ENCODE measurements at regions not wholly inside any gene's neighbourhood (a gene's known extent, or its start where the extent isn't known, plus 50 kb on each side); places are given as distances from the start of the nearest gene placed in this dataset.
A peak's percentile ranks its signal among the peaks of the same experiment; 100 is the strongest.

GRCh38 chr14:34014936-34015335, 64.1 kb upstream of the EGLN3 start:
- Mint-ChIP-seq H3K27me3 (peaks cover 9% of the 10 kb centered on the region), H3K4me1 (peaks cover 47% of the 10 kb centered on the region), H3K4me3 (peak overlapping the region; percentile 39), H3K9me3 (peaks cover 9% of the 10 kb centered on the region), H3K36me3 (ENCODE audit: low read depth) (peaks cover 20% of the 10 kb centered on the region), H3K27ac (no peak overlapping the region)
- intact Hi-C loops (cut with micrococcal nuclease): loop anchor here (5.0 to 10.0 kb wide), 3 partner anchors 42 to 180 kb away; no protein-coding TSS in a partner anchor
- DNase-seq: no peak

GRCh38 chr14:34013721-34014060, 62.8 kb upstream of the EGLN3 start:
- Mint-ChIP-seq H3K9me3 (peaks cover 10% of the 10 kb centered on the region), H3K4me1 (peaks cover 41% of the 10 kb centered on the region), H3K4me3 (peak overlapping the region; percentile 63), H3K27ac (peak overlapping the region; percentile 82), H3K27me3 (peaks cover 8% of the 10 kb centered on the region), H3K36me3 (ENCODE audit: low read depth) (peaks cover 21% of the 10 kb centered on the region)
- intact Hi-C loops (cut with micrococcal nuclease): loop anchor here (10.0 kb wide), 2 partner anchors 81 to 179 kb away; no protein-coding TSS in a partner anchor
- DNase-seq: no peak

GRCh38 chr14:34012978-34013720, 62.3 kb upstream of the EGLN3 start:
- intact Hi-C loops (cut with micrococcal nuclease): loop anchor here (10.0 kb wide), 2 partner anchors 82 to 178 kb away; no protein-coding TSS in a partner anchor
- H3K36me3 Mint-ChIP-seq (ENCODE audit: low read depth): peaks cover 21% of the 10 kb centered on the region
- peaks cover 35% of the 10 kb centered on the region for H3K4me1 Mint-ChIP-seq
- peaks cover 11% of the 10 kb centered on the region for H3K9me3 Mint-ChIP-seq
- peak overlapping the region; percentile 82 for H3K27ac Mint-ChIP-seq
- peaks cover 8% of the 10 kb centered on the region for H3K27me3 Mint-ChIP-seq
- H3K4me3 Mint-ChIP-seq: peak overlapping the region; percentile 63
- DNase-seq: no peak

GRCh38 chr14:34012369-34012768, 61.5 kb upstream of the EGLN3 start:
- H3K4me3 Mint-ChIP-seq: peak overlapping the region; percentile 45
- peaks cover 11% of the 10 kb centered on the region for H3K27me3 Mint-ChIP-seq
- peaks cover 28% of the 10 kb centered on the region for H3K36me3 Mint-ChIP-seq (ENCODE audit: low read depth)
- no peak for DNase-seq
- peak overlapping the region; percentile 72 for H3K27ac Mint-ChIP-seq
- peaks cover 19% of the 10 kb centered on the region for H3K9me3 Mint-ChIP-seq
- intact Hi-C loops (cut with micrococcal nuclease): loop anchor here (10.0 kb wide), 2 partner anchors 82 to 178 kb away; no protein-coding TSS in a partner anchor
- peaks cover 36% of the 10 kb centered on the region for H3K4me1 Mint-ChIP-seq

- H3K36me3 Mint-ChIP-seq (ENCODE audit: low read depth): peaks cover 37% of the 10 kb centered on the region
- no peak for DNase-seq
- no peak overlapping the region for H3K27ac Mint-ChIP-seq
- peaks cover 26% of the 10 kb centered on the region for H3K9me3 Mint-ChIP-seq
- H3K4me1 Mint-ChIP-seq: peaks cover 30% of the 10 kb centered on the region
- H3K27me3 Mint-ChIP-seq: peaks cover 27% of the 10 kb centered on the region
- intact Hi-C loops (cut with micrococcal nuclease): loop anchor here (10.0 kb wide), 2 partner anchors 85 to 175 kb away; no protein-coding TSS in a partner anchor
- H3K4me3 Mint-ChIP-seq: no peak overlapping the region
Measured at GRCh38 chr14:34009956-34010355, 59.1 kb upstream of the EGLN3 start.

- Mint-ChIP-seq H3K4me3 (no peak overlapping the region), H3K36me3 (ENCODE audit: low read depth) (peaks cover 35% of the 10 kb centered on the region), H3K4me1 (peaks cover 14% of the 10 kb centered on the region), H3K27me3 (peaks cover 29% of the 10 kb centered on the region), H3K9me3 (peaks cover 26% of the 10 kb centered on the region), H3K27ac (no peak overlapping the region)
- no peak for DNase-seq
- intact Hi-C loops (cut with micrococcal nuclease): no loop called here
Measured at GRCh38 chr14:34007902-34008301, 57.0 kb upstream of the EGLN3 start.

GRCh38 chr14:34005901-34006300, 55.0 kb upstream of the EGLN3 start:
- no peak overlapping the region for H3K4me3 Mint-ChIP-seq
- H3K36me3 Mint-ChIP-seq (ENCODE audit: low read depth): peaks cover 35% of the 10 kb centered on the region
- H3K9me3 Mint-ChIP-seq: peaks cover 22% of the 10 kb centered on the region
- peaks cover 6% of the 10 kb centered on the region for H3K4me1 Mint-ChIP-seq
- H3K27me3 Mint-ChIP-seq: peaks cover 38% of the 10 kb centered on the region
- H3K27ac Mint-ChIP-seq: no peak overlapping the region
- intact Hi-C loops (cut with micrococcal nuclease): no loop called here
- no peak for DNase-seq

GRCh38 chr14:34004881-34005280, 54.0 kb upstream of the EGLN3 start:
- Mint-ChIP-seq H3K4me1 (peaks cover 6% of the 10 kb centered on the region), H3K36me3 (ENCODE audit: low read depth) (peaks cover 33% of the 10 kb centered on the region), H3K27me3 (peaks cover 41% of the 10 kb centered on the region), H3K4me3 (no peak overlapping the region), H3K9me3 (peaks cover 16% of the 10 kb centered on the region), H3K27ac (no peak overlapping the region)
- intact Hi-C loops (cut with micrococcal nuclease): no loop called here
- DNase-seq: no peak

GRCh38 chr14:34003691-34004090, 52.8 kb upstream of the EGLN3 start:
- Mint-ChIP-seq H3K36me3 (ENCODE audit: low read depth) (peaks cover 33% of the 10 kb centered on the region), H3K4me1 (peaks cover 7% of the 10 kb centered on the region), H3K27me3 (peaks cover 41% of the 10 kb centered on the region), H3K9me3 (peaks cover 15% of the 10 kb centered on the region), H3K4me3 (no peak overlapping the region), H3K27ac (no peak overlapping the region)
- intact Hi-C loops (cut with micrococcal nuclease): no loop called here
- DNase-seq: no peak

GRCh38 chr14:34003082-34003668, 52.3 kb upstream of the EGLN3 start:
- Mint-ChIP-seq H3K36me3 (ENCODE audit: low read depth) (peaks cover 37% of the 10 kb centered on the region), H3K27ac (no peak overlapping the region)

More at GRCh38 chr14:34003082-34003668, 52.3 kb upstream of the EGLN3 start:
- peaks cover 11% of the 10 kb centered on the region for H3K4me1 Mint-ChIP-seq
- peaks cover 18% of the 10 kb centered on the region for H3K9me3 Mint-ChIP-seq
- intact Hi-C loops (cut with micrococcal nuclease): no loop called here
- peaks cover 46% of the 10 kb centered on the region for H3K27me3 Mint-ChIP-seq
- H3K4me3 Mint-ChIP-seq: no peak overlapping the region
- no peak for DNase-seq
